Fibroblast of pulmonary artery (primary cell): ENCODE measurements at regions not wholly inside any gene's neighbourhood (a gene's known extent, or its start where the extent isn't known, plus 50 kb on each side); places are given as distances from the start of the nearest gene placed in this dataset.
"Not testable (repeated sequence)": the region's sequence is repeated elsewhere in the genome, so short reads cannot be mapped to it uniquely, and the experiment has no call there.

Source experiments
- DNase-seq: peaks from one replicate; pipeline ENCODE4 v3.0.0-alpha.2; 2010; ENCODE audit warnings: low read depth
- H3K4me3 ChIP-seq: replicated peaks from 2 replicates; pipeline ENCODE4 v1.5.1; 2011; ENCODE audit warnings: low read depth, mild to moderate bottlenecking, control low read depth, low read length, moderate library complexity
- TF ChIP-seq, protein P1 (sequence below): IDR thresholded peaks from 2 replicates; pipeline ENCODE4 v1.5.1; 2011; ENCODE audit warnings: mild to moderate bottlenecking, control low read depth, low read length, inconsistent platforms; ENCODE audit errors: missing control alignments

DNA sequence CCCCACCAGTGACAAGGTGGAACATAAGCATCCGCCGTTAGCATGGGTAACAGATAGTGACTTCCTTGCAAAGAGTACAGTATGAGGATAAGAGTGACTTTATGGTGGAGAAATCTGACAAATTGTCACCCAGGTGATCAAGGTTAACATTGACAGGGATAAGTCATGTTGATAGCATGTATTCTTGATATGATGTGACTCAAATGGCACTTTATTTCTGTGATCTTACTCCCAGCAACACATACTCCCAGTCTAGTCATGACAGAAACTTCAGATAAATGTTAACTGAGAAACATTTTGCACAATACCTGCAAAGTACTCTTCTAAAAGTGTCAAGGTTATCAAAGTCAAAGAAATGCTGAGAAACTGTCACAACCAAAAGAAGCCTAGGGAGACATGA, 588.6 kb upstream of the KIF2B start:
- no peak overlapping the region for H3K4me3 ChIP-seq
- no peak for DNase-seq
- TF ChIP-seq, protein P1, sequence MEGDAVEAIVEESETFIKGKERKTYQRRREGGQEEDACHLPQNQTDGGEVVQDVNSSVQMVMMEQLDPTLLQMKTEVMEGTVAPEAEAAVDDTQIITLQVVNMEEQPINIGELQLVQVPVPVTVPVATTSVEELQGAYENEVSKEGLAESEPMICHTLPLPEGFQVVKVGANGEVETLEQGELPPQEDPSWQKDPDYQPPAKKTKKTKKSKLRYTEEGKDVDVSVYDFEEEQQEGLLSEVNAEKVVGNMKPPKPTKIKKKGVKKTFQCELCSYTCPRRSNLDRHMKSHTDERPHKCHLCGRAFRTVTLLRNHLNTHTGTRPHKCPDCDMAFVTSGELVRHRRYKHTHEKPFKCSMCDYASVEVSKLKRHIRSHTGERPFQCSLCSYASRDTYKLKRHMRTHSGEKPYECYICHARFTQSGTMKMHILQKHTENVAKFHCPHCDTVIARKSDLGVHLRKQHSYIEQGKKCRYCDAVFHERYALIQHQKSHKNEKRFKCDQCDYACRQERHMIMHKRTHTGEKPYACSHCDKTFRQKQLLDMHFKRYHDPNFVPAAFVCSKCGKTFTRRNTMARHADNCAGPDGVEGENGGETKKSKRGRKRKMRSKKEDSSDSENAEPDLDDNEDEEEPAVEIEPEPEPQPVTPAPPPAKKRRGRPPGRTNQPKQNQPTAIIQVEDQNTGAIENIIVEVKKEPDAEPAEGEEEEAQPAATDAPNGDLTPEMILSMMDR = no peak

DNA sequence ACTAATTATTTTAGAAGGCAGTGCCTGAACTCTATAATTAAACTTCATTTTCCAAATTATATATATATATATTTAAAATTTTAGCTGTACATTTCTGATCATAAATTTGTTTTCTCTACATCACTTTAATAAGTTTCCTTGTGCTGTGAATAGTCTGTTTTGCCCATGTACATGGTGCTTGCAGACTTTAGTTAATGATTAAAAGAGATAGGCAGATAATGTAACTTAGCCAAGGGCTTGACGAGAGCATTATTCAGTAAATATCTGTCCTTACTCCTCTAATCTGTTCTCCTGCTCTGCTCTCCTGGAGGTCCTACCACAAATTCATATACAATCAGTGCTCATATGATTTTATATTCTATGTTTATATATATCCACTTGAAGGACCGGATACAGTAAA, 595.2 kb upstream of the KIF2B start:
- no peak for DNase-seq

DNA sequence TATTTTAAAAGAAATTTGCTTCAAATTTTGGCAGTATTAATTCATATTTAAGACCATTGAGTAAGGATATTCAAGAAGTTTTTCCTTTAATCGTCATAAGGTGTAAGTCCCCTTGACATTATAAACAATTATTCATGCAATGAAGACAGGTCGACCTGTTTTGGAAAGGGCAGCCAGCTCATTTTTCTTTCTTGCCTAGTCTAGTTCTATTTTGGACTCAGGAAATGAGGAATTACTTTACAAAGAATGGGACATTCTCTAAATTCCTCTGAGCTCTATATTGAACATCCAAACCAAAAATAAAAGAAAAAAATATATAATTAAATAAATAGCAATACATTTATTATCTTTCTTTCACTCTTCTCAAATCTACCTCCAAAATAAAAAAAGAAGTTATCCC, 595.6 kb upstream of the KIF2B start:
- TF ChIP-seq, protein P1 = no peak

More for the DNA sequence above, 595.2 kb upstream of the KIF2B start:
- no peak overlapping the region for H3K4me3 ChIP-seq
- TF ChIP-seq, protein P1 = no peak

DNA sequence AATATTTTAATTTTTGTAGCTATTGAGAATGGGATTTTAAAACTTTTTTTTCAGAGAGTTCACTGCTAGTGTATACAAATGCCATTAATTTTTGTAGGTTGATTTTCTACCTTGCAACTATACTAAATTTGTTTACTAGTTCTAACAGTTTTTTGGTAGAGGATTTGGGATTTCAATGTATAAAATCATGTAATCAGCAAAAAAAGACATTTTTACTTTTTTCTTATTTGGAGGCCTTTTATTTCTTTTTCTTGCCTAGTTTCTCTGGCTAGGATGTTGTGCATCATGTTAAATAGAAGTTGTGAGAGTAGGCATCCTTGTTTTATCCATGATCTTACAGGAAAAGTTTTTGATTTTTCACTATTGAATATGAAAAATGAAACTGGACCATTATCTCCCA, 602.9 kb upstream of the KIF2B start:
- TF ChIP-seq, protein P1 = no peak
- no peak for DNase-seq
- H3K4me3 ChIP-seq = no peak overlapping the region

More for the DNA sequence above, 595.6 kb upstream of the KIF2B start:
- no peak overlapping the region for H3K4me3 ChIP-seq
- no peak for DNase-seq

DNA sequence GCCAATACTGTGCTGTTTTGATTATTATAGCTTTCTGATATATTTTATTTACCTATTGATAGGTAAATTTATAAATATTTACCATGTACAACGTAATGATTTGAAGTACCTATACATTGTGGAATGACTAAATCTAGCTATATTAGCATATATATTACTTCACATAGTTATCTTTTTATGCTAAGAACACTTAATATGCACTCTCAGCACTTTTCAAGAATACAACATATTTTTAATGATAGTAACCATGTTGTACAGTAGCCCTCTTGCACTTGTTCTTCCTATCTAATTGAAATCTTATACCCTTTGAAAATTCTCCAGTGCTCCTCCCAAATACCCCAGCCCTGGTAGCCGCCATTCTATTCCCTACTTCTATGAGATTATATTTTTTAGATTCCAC, 604.0 kb upstream of the KIF2B start:
- no peak for DNase-seq
- TF ChIP-seq, protein P1 = no peak
- H3K4me3 ChIP-seq = no peak overlapping the region

DNA sequence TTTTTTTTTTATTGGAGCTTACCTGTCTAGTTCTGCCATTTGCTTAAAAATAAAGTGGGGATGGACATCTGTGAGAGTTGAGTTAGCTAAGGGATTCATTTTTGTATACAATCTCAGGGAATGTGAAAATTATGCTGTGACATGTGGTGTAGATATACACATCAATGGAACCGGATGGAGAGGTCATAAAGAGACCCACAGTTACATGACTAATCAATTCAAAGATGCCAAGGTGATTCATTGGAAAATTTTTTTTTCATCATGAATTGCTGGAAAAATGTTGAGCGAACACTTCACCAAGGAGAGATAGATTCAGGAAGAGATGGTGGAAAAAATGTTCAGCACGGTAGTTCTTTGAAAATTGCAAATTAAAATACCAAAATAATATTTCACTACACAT, 605.4 kb upstream of the KIF2B start:
- DNase-seq = no peak
- TF ChIP-seq, protein P1 = no peak
- H3K4me3 ChIP-seq = no peak overlapping the region

DNA sequence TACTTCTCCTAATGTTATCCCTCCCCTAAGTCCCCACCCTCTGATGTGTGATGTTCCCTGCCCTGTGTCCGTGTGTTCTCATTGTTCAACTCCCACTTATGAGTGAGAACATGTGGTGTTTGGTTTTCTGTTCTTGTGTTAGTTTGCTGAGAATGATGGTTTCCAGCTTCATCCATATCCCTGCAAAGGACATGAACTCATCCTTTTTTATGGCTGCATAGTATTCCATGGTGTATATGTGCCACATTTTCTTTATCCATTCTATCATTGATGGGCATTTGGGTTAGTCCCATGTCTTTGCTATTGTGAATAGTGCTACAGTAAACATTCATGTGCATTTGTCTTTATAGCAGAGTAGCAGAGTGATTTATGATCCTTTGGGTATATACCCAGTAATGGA, 613.8 kb upstream of the KIF2B start:
- not testable (repeated sequence) for DNase-seq

More for the DNA sequence above, 613.8 kb upstream of the KIF2B start:
- not testable (repeated sequence) for H3K4me3 ChIP-seq
